OCI-LY1 (cell line): ENCODE measurements at regions not wholly inside any gene's neighbourhood (a gene's known extent, or its start where the extent isn't known, plus 50 kb on each side); places are given as distances from the start of the nearest gene placed in this dataset.

Source experiments
- EZH2 ChIP-seq: fragments of 200-600 bp; sonication (generic), shearing (Covaris generic); IDR thresholded peaks from 2 replicates; pipeline ENCODE4 v1.8.0; 2017; ENCODE audit warnings: borderline replicate concordance, mixed run types, mild to moderate bottlenecking, antibody characterized with exemption, low read length, moderate library complexity, mixed read lengths
- TF ChIP-seq, protein P1 (sequence below): fragments of 200-600 bp; sonication (generic), shearing (Covaris generic); IDR thresholded peaks from 2 replicates; pipeline ENCODE4 v1.5.1; 2017; ENCODE audit warnings: mild to moderate bottlenecking, antibody characterized with exemption, low read length, moderate library complexity, mixed read lengths

DNA sequence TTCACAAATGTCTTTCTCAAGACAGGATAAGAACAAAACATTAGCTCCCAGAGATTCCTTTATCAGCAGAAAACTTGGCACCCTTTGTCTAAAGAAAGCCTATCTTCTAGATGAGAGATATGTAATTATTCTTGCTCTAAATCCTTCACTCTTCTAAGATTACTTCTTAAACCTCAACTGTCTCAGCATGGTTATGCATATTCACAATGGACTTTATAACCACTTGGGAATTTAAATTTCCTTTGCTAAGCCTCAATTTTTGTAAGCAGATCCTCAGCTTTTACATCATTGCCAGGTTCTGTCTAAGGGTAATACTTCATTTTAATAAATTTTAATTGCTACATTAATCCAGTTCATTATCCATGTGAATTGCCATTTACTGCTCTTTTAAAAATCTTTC lies 433.6 kb upstream of the DDI1 start:
- TF ChIP-seq, protein P1, sequence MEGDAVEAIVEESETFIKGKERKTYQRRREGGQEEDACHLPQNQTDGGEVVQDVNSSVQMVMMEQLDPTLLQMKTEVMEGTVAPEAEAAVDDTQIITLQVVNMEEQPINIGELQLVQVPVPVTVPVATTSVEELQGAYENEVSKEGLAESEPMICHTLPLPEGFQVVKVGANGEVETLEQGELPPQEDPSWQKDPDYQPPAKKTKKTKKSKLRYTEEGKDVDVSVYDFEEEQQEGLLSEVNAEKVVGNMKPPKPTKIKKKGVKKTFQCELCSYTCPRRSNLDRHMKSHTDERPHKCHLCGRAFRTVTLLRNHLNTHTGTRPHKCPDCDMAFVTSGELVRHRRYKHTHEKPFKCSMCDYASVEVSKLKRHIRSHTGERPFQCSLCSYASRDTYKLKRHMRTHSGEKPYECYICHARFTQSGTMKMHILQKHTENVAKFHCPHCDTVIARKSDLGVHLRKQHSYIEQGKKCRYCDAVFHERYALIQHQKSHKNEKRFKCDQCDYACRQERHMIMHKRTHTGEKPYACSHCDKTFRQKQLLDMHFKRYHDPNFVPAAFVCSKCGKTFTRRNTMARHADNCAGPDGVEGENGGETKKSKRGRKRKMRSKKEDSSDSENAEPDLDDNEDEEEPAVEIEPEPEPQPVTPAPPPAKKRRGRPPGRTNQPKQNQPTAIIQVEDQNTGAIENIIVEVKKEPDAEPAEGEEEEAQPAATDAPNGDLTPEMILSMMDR: no peak
- no peak for TF ChIP-seq EZH2
